Transverse colon (tissue), 4 donors: ENCODE measurements at regions not wholly inside any gene's neighbourhood (a gene's known extent, or its start where the extent isn't known, plus 50 kb on each side); places are given as distances from the start of the nearest gene placed in this dataset.
"Not testable (repeated sequence)": the region's sequence is repeated elsewhere in the genome, so short reads cannot be mapped to it uniquely, and the experiment has no call there.

Experiments
- DNase-seq: peaks from one replicate; pipeline ENCODE4 v3.0.0-alpha.2; 2019
- H3K27ac ChIP-seq, 4 donors: fragments of 200-600 bp; sonication (generic); 2 replicates each; pipeline ENCODE4 v1.5.1; 2016 to 2018; ENCODE audit warnings: inconsistent platforms in 4 of 4
- H3K27me3 ChIP-seq: fragments of 200-600 bp; sonication (generic); 2 replicates; pipeline ENCODE4 v1.5.1; 2017; ENCODE audit warnings: inconsistent platforms
- H3K36me3 ChIP-seq, 4 donors: fragments of 200-600 bp; sonication (generic); 2 replicates each; pipeline ENCODE4 v1.5.1; 2017 to 2019; ENCODE audit warnings: inconsistent platforms in 4 of 4
- H3K4me1 ChIP-seq, 4 donors: fragments of 200-600 bp; sonication (generic); 2 replicates each; pipeline ENCODE4 v1.5.1; 2017 to 2020; ENCODE audit warnings: inconsistent platforms in 4 of 4
- H3K4me3 ChIP-seq, 4 donors: fragments of 200-600 bp; sonication (generic); 1 replicate in 1 of 4; 2 replicates in 3 of 4; pipeline versions ENCODE4 v1.5.1 to v1.6.1; 2017 to 2019; ENCODE audit warnings: inconsistent platforms in 4 of 4
- H3K9me3 ChIP-seq, 2 donors: fragments of 200-600 bp; sonication (generic); 2 replicates each; pipeline ENCODE4 v1.5.1; 2017 to 2019; ENCODE audit warnings: inconsistent platforms in 2 of 2
- EP300 ChIP-seq: sonication (generic); formaldehyde crosslinking; IDR thresholded peaks from one replicate; pipeline ENCODE4 v1.6.1; 2017; ENCODE audit warnings: antibody characterized with exemption, low read depth
- POLR2A ChIP-seq: fragments of 450-650 bp; IDR thresholded peaks from one replicate; pipeline ENCODE4 v1.6.1; 2016; ENCODE audit warnings: antibody characterized with exemption, mild to moderate bottlenecking, moderate library complexity
- POLR2AphosphoS5 ChIP-seq, 3 donors: sonication (generic); formaldehyde crosslinking; IDR thresholded peaks; one replicate each; pipeline ENCODE4 v1.6.1; 2016; ENCODE audit warnings: antibody characterized with exemption in 3 of 3
- WGBS, 2 donors: methylation state at CpG; one replicate each; pipeline ENCODE4 v1.1.5; 2018; ENCODE audit warnings: low coverage in 1 of 2; 5-methylcytosine and 5-hydroxymethylcytosine counted together
- in situ Hi-C, 4 donors: fragments of 200-750 bp; cut with MboI; loops; one replicate each; pipeline versions ENCODE4 v1.15.0 to v1.15.1; 2017; ENCODE audit warnings: low sequenced_read_pairs in 3 of 4, low pct_ligation_motif_present in 1 of 4, low pct_unique_long_range_greater_than_20kb in 1 of 4
- intact Hi-C: fragments of 100-400 bp; cut with DNase I; formaldehyde crosslinking; loops from one replicate; pipeline ENCODE4 v1.15.1; 2023; ENCODE audit warnings: low total_unique reads
- TF ChIP-seq, protein P1 (sequence below), 5 experiments: fragments of 200-600 bp in 3 of 5; fragments of 450-650 bp in 2 of 5; sonication (generic) in 3 of 5; IDR thresholded peaks; 1 replicate in 2 of 5; 2 replicates in 3 of 5; pipeline ENCODE4 v1.5.1; 2016 to 2017; ENCODE audit warnings: antibody characterized with exemption in 5 of 5, inconsistent platforms in 3 of 5, mild to moderate bottlenecking in 2 of 5, moderate library complexity in 1 of 5

DNA sequence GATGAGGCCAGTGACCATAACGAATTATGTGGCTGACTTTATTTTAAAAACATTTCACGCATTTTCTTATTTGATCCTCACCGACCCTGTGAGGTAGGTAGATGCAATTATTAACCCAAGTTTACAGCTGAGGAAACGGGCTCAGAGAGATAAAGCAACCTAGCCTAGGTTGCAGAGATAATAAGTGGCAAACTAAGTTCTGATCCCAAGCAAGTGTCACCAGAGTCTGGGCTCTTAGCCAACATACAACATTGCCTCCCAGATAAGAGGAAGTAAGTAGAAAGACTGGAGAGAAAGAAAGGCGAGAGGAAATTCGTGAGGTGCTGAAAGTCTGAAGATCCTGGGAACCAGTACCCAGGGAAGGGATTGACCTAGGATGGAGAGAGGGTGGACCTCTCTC is 77.4 kb upstream of the GPR50 start:
- no peak for TF ChIP-seq EP300
- TF ChIP-seq POLR2AphosphoS5 (IDR thresholded peaks at IDR 0.05) = no peak
- TF ChIP-seq POLR2A = no peak
- TF ChIP-seq, protein P1, sequence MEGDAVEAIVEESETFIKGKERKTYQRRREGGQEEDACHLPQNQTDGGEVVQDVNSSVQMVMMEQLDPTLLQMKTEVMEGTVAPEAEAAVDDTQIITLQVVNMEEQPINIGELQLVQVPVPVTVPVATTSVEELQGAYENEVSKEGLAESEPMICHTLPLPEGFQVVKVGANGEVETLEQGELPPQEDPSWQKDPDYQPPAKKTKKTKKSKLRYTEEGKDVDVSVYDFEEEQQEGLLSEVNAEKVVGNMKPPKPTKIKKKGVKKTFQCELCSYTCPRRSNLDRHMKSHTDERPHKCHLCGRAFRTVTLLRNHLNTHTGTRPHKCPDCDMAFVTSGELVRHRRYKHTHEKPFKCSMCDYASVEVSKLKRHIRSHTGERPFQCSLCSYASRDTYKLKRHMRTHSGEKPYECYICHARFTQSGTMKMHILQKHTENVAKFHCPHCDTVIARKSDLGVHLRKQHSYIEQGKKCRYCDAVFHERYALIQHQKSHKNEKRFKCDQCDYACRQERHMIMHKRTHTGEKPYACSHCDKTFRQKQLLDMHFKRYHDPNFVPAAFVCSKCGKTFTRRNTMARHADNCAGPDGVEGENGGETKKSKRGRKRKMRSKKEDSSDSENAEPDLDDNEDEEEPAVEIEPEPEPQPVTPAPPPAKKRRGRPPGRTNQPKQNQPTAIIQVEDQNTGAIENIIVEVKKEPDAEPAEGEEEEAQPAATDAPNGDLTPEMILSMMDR (IDR thresholded peaks at IDR 0.05) = no peak
- 50% methylated on average over 6 of the region's 6 CpGs; no CpG with 5 or more reads in 1 of the 2 donors for whole genome bisulfite sequencing, 2 donors
- no peaks in the 10 kb centered on the region for H3K9me3 ChIP-seq
- H3K4me1 ChIP-seq = no peaks in the 10 kb centered on the region
- no peaks in the 10 kb centered on the region for H3K27me3 ChIP-seq
- intact Hi-C loops (no loop called here), in situ Hi-C loops (loop anchor here in 1 of 4 donors (25.0 kb wide), 1 partner anchor 312 kb away; no protein-coding TSS in a partner anchor)
- no peak overlapping the region for H3K4me3 ChIP-seq
- no peak for DNase-seq
- H3K36me3 ChIP-seq = no peaks in the 10 kb centered on the region
- H3K27ac ChIP-seq = no peak overlapping the region

DNA sequence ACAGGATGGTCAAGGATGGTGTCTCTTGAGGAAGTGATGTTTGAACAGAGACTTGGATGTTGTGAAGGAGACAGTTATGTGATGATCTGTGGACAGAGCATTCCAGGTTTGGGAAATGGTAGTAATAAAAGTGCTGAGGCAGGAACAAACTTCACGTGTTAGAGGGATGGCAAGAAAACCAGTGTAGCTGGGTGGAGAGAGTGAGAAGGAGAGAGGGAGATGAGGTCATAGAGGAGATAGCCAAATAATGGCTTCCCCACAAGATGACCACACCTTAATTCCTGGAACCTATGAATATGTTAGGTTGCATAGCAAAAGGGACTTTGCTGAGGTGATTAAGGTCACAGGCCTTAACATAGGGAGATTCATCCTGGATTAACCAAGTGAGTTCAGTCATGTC is 75.6 kb upstream of the GPR50 start:
- no peaks in the 10 kb centered on the region for H3K9me3 ChIP-seq
- intact Hi-C loops = no loop called here
- H3K4me3 ChIP-seq = no peak overlapping the region
- in situ Hi-C loops = no loop called here
- H3K36me3 ChIP-seq = no peaks in the 10 kb centered on the region
- no peak overlapping the region for H3K27ac ChIP-seq
- no peaks in the 10 kb centered on the region for H3K4me1 ChIP-seq
- 83% methylated on average over 1 of the region's 1 CpG; no CpG with 5 or more reads in 1 of the 2 donors for WGBS, 2 donors
- TF ChIP-seq EP300 = no peak
- no peak for TF ChIP-seq POLR2AphosphoS5 (IDR thresholded peaks at IDR 0.05)
- TF ChIP-seq, protein P1 (IDR thresholded peaks at IDR 0.05) = no peak
- no peak for TF ChIP-seq POLR2A
- H3K27me3 ChIP-seq = no peaks in the 10 kb centered on the region
- no peak for DNase-seq

DNA sequence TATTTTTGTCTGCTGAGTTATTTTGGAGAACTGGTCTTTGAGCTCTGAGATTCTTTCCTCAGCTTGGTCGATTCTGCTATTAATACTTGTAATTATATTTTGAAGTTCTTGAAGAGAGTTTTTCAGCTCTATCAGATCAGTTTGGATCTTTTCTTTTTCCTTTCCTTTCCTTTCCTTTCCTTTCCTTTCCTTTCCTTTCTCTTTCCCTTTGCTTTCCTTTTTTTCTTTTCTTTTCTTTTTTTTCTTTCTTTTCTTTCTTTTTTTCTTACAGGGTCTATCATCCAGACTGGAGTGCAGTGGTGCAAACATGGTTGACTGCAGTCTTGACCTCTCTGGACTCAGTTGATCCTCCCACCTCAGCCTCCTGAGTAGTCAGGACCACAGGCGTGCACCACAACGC is 63.2 kb upstream of the GPR50 start:
- H3K27me3 ChIP-seq, H3K4me3 ChIP-seq, H3K4me1 ChIP-seq, H3K27ac ChIP-seq, DNase-seq, intact Hi-C loops, H3K9me3 ChIP-seq, H3K36me3 ChIP-seq, in situ Hi-C loops: not testable (repeated sequence)
- 78% methylated on average over 3 of the region's 3 CpGs; no CpG with 5 or more reads in 1 of the 2 donors for WGBS, 2 donors
